ENCODE measurements at regions not wholly inside any gene's neighbourhood (a gene's known extent, or its start where the extent isn't known, plus 50 kb on each side); places are given as distances from the start of the nearest gene placed in this dataset.

GRCh38 chr3:8282541-8283165 lies 219.0 kb upstream of the LMCD1 start:
- FAIRE-seq: no peak
- DNase-seq: no peak
- intact Hi-C loops (cut with DNase I): no loop called here
- Histone ChIP-seq H3K4me1 (ENCODE audit: control insufficient read depth in 2 of 3, insufficient read depth in 2 of 3, low read depth in 1 of 3, low read length in 3 of 3) (no peaks in the 10 kb centered on the region), H3K36me3 (ENCODE audit: control insufficient read depth in 2 of 3, insufficient read depth in 3 of 3, low read length in 3 of 3) (no peaks in the 10 kb centered on the region), H3K27me3 (ENCODE audit: control insufficient read depth, insufficient read depth, low read length) (no peaks in the 10 kb centered on the region), H3K27ac (ENCODE audit: low read depth in 2 of 2, low read length in 2 of 2) (no peak overlapping the region), H3K9ac (ENCODE audit: low read length in 3 of 3) (no peak overlapping the region), H3K4me3 (ENCODE audit: low read length in 3 of 3) (no peak overlapping the region), H3K9me3 (ENCODE audit: control insufficient read depth in 2 of 3, insufficient read depth in 1 of 3, low read length in 3 of 3) (no peaks in the 10 kb centered on the region)
- TF ChIP-seq CTCF (IDR thresholded peaks at IDR 0.05; ENCODE audit: borderline replicate concordance, extremely low read depth, insufficient read depth): no peak

GRCh38 chr3:8283193-8283592 lies 218.4 kb upstream of the LMCD1 start:
- Histone ChIP-seq H3K9ac (ENCODE audit: low read length in 3 of 3) (no peak overlapping the region), H3K27ac (ENCODE audit: low read depth in 2 of 2, low read length in 2 of 2) (no peak overlapping the region), H3K36me3 (ENCODE audit: control insufficient read depth in 2 of 3, insufficient read depth in 3 of 3, low read length in 3 of 3) (no peaks in the 10 kb centered on the region), H3K9me3 (ENCODE audit: control insufficient read depth in 2 of 3, insufficient read depth in 1 of 3, low read length in 3 of 3) (no peaks in the 10 kb centered on the region), H3K4me3 (ENCODE audit: low read length in 3 of 3) (no peak overlapping the region), H3K4me1 (ENCODE audit: control insufficient read depth in 2 of 3, insufficient read depth in 2 of 3, low read depth in 1 of 3, low read length in 3 of 3) (no peaks in the 10 kb centered on the region), H3K27me3 (ENCODE audit: control insufficient read depth, insufficient read depth, low read length) (no peaks in the 10 kb centered on the region)
- no peak for FAIRE-seq
- no peak for DNase-seq
- no peak for TF ChIP-seq CTCF (IDR thresholded peaks at IDR 0.05; ENCODE audit: borderline replicate concordance, extremely low read depth, insufficient read depth)
- intact Hi-C loops (cut with DNase I): no loop called here

- Histone ChIP-seq H3K27ac (ENCODE audit: low read depth in 2 of 2, low read length in 2 of 2) (no peak overlapping the region), H3K27me3 (ENCODE audit: control insufficient read depth, insufficient read depth, low read length) (no peaks in the 10 kb centered on the region), H3K36me3 (ENCODE audit: control insufficient read depth in 2 of 3, insufficient read depth in 3 of 3, low read length in 3 of 3) (no peaks in the 10 kb centered on the region), H3K4me3 (ENCODE audit: low read length in 3 of 3) (no peak overlapping the region), H3K4me1 (ENCODE audit: control insufficient read depth in 2 of 3, insufficient read depth in 2 of 3, low read depth in 1 of 3, low read length in 3 of 3) (no peaks in the 10 kb centered on the region), H3K9ac (ENCODE audit: low read length in 3 of 3) (no peak overlapping the region), H3K9me3 (ENCODE audit: control insufficient read depth in 2 of 3, insufficient read depth in 1 of 3, low read length in 3 of 3) (no peaks in the 10 kb centered on the region)
- FAIRE-seq (no peak), DNase-seq (no peak)
- intact Hi-C loops (cut with DNase I): no loop called here
- no peak for TF ChIP-seq CTCF (IDR thresholded peaks at IDR 0.05; ENCODE audit: borderline replicate concordance, extremely low read depth, insufficient read depth)
These were observed 215.5 kb upstream of the LMCD1 start for GRCh38 chr3:8286086-8286485.

GRCh38 chr3:8286749-8287148 lies 214.9 kb upstream of the LMCD1 start:
- no peaks in the 10 kb centered on the region for H3K36me3 ChIP-seq (ENCODE audit: control insufficient read depth in 2 of 3, insufficient read depth in 3 of 3, low read length in 3 of 3)
- no peaks in the 10 kb centered on the region for H3K9me3 ChIP-seq (ENCODE audit: control insufficient read depth in 2 of 3, insufficient read depth in 1 of 3, low read length in 3 of 3)
- H3K9ac ChIP-seq (ENCODE audit: low read length in 3 of 3): no peak overlapping the region
- intact Hi-C loops (cut with DNase I): no loop called here
- H3K4me3 ChIP-seq (ENCODE audit: low read length in 3 of 3): no peak overlapping the region
- DNase-seq: no peak
- H3K27ac ChIP-seq (ENCODE audit: low read depth in 2 of 2, low read length in 2 of 2): no peak overlapping the region
- no peaks in the 10 kb centered on the region for H3K4me1 ChIP-seq (ENCODE audit: control insufficient read depth in 2 of 3, insufficient read depth in 2 of 3, low read depth in 1 of 3, low read length in 3 of 3)
- FAIRE-seq: no peak
- no peaks in the 10 kb centered on the region for H3K27me3 ChIP-seq (ENCODE audit: control insufficient read depth, insufficient read depth, low read length)
- TF ChIP-seq CTCF (IDR thresholded peaks at IDR 0.05; ENCODE audit: borderline replicate concordance, extremely low read depth, insufficient read depth): no peak

Data from kidney (tissue), 13 donors.